ENCODE measurements at regions not wholly inside any gene's neighbourhood (a gene's known extent, or its start where the extent isn't known, plus 50 kb on each side); places are given as distances from the start of the nearest gene placed in this dataset.
A peak's percentile ranks its signal among the peaks of the same experiment; 100 is the strongest.
"Not testable (repeated sequence)": the region's sequence is repeated elsewhere in the genome, so short reads cannot be mapped to it uniquely, and the experiment has no call there.

DNA sequence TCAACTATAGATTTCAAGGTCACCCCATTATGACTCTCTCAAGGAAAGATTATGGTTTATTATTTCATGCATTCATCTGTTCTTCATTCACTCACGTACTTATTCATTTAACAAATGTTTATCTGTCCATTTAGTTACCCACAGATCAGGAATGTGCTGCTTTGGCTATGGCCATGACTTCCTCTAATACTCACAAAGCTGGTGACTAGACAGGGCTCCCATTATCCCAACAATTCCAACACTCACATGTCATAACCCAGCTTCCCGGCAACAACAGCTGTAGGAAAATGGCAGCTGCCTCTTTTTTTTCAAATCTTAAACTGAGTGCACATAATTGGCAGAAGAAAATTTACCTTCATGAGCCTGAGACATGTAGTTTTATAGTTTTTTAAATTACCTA, 190.8 kb upstream of the CCDC196 start:
- DNase-seq (ENCODE audit: insufficient read length, low spot score) (no peak), FAIRE-seq (peak; percentile 68)

- FAIRE-seq, result peak; percentile 74
- no peak for DNase-seq (ENCODE audit: insufficient read length, low spot score)
Observed at GRCh38 chr14:66300886-66301285, 185.3 kb upstream of the CCDC196 start.

- DNase-seq (ENCODE audit: insufficient read length, low spot score), result no peak
- peak; percentile 65 for FAIRE-seq
Observed at GRCh38 chr14:66306101-66306500, 180.1 kb upstream of the CCDC196 start.

DNA sequence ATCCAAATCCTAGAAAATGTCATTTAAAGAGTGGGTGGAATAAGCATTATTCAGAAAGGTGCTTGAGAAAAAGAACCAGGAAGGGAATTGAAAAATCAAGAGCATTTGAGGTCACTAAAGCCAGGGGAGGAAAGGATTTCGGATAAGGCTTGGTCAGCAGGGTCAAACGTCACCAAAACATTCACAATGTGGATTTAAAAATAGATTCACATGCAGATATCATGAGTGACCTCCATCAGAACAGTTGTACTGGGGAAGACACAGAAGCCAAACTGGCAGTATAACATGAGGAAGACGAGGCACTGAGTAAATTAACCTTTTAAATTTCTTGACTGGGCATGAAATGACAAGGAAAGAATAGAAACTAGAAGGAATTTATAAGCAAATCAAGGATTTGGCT, 175.1 kb upstream of the CCDC196 start:
- FAIRE-seq, result peak; percentile 55
- no peak for DNase-seq (ENCODE audit: insufficient read length, low spot score)

- FAIRE-seq (no peak), DNase-seq (ENCODE audit: insufficient read length, low spot score) (no peak)
Observed at GRCh38 chr14:66311990-66312389, 174.2 kb upstream of the CCDC196 start.

GRCh38 chr14:66312451-66312850, 173.7 kb upstream of the CCDC196 start:
- DNase-seq (ENCODE audit: insufficient read length, low spot score) (no peak), FAIRE-seq (no peak)

DNA sequence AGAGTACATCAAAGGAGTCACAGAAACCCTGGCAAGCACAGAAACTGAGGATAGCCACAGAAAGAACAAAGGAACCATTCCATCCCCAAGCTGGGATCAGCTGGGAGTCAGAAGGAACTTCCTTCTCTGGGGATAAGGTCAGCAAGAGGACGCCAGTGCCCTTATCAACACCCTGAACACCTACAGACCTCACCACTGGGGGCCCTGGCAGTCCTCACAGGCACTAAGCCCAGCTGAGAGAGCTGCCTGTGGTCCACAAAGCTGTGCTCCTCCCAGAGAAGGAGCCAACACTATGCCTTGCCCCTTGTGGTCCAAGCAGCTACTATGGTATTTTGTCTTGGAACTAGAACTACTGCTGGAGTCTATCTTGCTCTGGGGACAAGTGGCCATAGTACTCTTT, 171.1 kb upstream of the CCDC196 start:
- FAIRE-seq, result no peak
- no peak for DNase-seq (ENCODE audit: insufficient read length, low spot score)

DNA sequence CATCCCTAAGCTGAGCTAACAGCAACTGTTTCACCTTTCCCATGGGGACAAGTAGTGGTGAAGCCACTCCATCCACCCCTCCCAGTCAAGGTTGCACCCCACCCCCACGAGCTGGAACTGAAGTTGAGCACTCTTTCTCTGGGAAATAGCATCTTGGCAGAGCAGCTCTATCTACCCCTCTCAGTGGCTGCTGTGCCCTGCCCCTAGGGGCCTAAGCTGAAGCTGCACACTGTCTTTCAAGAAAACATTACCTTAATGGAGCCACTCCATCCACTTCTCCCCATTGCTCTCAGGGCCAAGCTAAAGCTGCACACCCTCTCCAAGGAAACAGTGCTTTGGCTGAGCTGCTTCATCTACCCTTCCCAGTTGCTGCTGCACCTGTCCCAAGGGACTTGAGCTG, 170.6 kb upstream of the CCDC196 start:
- DNase-seq (ENCODE audit: insufficient read length, low spot score), result no peak
- no peak for FAIRE-seq

GRCh38 chr14:66322564-66322963, 163.6 kb upstream of the CCDC196 start:
- FAIRE-seq (peak; percentile 75), DNase-seq (ENCODE audit: insufficient read length, low spot score) (no peak)

DNA sequence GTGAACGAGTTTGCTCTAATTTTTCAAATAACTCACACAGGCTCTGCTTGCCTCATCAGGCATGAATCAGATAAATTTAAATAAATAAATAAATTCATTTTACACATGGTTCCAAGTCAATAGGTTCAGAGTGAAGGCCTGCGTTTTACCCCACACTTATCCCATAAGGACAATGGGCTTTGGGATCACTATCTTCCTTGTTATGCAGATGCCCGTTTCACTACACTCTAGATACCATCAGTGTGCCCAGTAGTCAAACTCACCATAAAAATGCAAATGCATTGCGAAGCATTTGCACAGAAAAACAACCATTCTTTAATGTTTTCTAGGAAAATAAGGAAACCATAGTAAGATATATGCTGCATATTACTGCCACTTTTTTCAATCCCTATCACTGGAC, 155.9 kb upstream of the CCDC196 start:
- FAIRE-seq (peak; percentile 93), DNase-seq (ENCODE audit: insufficient read length, low spot score) (no peak)

DNA sequence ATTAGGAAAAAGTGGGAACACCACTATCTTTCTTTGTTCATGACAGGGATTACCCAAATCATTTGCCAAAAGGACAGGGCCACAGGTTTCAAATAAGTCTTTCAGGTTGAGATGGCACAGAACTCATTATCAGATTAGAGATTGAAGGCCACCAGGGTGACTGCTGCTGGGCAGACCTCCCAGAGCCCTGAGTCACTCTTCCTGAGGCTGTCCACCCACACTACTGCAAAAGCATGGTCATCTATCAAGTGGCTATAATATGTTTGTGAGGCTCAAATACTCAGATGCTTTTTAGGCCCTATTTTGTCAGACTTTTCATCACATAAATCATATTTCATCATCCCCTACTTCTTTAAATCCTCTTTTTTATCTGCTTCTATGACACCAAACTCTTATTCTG, 155.3 kb upstream of the CCDC196 start:
- DNase-seq (ENCODE audit: insufficient read length, low spot score), result peak; percentile 58
- FAIRE-seq, result no peak

- not testable (repeated sequence) for DNase-seq (ENCODE audit: insufficient read length, low spot score)
- FAIRE-seq, result peak; percentile 74
Observed at GRCh38 chr14:66333293-66333692, 152.9 kb upstream of the CCDC196 start.

- no peak for DNase-seq (ENCODE audit: insufficient read length, low spot score)
- no peak for FAIRE-seq
Observed at GRCh38 chr14:66341239-66341638, 144.9 kb upstream of the CCDC196 start.

DNA sequence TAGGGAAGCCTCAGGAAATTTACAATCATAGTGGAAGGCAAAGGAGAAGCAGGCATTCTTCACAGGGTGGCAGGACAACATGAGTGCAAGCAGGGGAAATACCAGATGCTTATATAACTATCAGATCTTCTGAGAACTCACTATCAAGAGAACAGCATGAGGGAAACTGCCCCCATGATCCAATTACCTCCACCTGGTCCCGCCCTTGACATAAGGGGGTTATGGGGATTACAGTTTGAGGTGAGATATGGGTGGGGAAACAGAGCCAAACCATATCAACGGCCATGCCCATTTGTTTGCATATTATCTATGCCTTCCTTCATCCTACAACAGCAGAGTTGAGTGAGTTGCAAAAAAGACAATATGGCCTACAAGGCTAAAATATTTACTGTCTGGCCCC, 140.2 kb upstream of the CCDC196 start:
- DNase-seq (ENCODE audit: insufficient read length, low spot score) (no peak), FAIRE-seq (peak; percentile 95)

- no peak for DNase-seq (ENCODE audit: insufficient read length, low spot score)
- FAIRE-seq, result peak; percentile 54
Observed at GRCh38 chr14:66351310-66351709, 134.9 kb upstream of the CCDC196 start.

GRCh38 chr14:66359500-66359899, 126.7 kb upstream of the CCDC196 start:
- DNase-seq (ENCODE audit: insufficient read length, low spot score) (peak; percentile 78), FAIRE-seq (no peak)

DNA sequence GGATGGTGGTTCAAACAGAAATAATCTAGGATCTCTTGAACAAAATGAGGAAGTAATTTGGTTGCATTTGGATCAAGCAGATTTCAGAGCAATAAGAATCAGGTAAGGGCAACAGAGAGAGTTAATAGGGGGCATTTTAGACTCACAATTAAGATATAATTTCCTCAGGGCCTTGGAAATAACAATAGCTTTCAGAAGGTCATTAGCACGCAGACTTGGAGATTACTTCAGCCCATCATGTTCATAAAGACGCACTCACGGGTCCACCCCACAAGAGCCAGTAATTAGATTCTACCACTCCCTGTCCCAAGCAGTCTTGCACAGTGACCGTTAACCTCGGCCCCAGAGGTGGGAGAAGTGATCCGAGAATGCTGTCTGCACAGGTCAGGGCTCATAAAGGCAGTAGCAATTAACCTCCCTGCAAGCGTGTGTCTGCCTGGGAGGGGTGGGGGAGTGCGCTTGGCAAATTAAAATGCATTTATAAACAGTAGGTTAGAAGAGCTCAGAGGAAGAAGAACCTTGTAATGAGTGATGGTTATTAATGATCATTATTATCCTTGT, 125.7 kb upstream of the CCDC196 start:
- FAIRE-seq (peak; percentile 96), DNase-seq (ENCODE audit: insufficient read length, low spot score) (no peak)

DNA sequence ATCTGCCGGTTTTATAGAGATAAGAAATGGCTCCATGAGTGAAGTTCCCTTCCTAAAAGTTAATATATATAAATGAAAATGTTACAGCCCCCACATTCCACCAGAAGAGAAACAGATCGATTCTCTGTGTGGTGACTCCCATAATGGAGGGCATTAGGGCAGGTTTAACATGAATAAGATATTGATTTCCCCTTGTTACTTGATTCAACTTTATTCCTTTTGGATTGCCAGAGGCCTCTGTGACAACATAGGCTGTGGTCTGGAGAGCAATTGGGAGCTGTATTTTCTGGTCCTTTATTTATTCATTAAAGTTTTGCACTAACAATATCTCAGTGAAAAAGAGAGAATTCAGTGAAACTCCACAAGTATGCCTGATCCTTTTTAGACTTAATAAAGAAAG, 125.2 kb upstream of the CCDC196 start:
- DNase-seq (ENCODE audit: insufficient read length, low spot score), result no peak
- FAIRE-seq, result peak; percentile 13

DNA sequence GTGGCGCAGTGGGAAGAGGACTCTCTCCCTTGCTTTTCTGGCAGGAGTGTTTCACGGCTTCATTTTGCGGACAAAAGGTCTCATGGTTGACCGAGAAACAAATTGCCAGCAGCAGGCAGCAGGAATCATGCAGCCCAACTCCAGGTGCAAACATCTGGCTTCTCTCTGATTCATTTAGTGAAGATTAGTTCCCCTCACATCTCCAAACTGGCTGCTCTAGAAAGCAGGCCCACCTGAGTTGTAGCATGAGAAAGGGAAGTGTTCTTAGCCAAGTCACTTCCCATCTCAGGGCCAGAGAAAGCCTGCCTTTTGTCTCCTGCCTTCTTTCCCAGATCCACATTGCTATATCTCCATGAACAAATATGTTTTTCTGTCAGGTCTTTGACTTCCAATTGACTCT, 120.8 kb upstream of the CCDC196 start:
- no peak for DNase-seq (ENCODE audit: insufficient read length, low spot score)

GRCh38 chr14:66369157-66369697, 116.9 kb upstream of the CCDC196 start:
- FAIRE-seq, result peak; percentile 42
- no peak for DNase-seq (ENCODE audit: insufficient read length, low spot score)

More for the DNA sequence above, 120.8 kb upstream of the CCDC196 start:
- FAIRE-seq, result no peak

DNA sequence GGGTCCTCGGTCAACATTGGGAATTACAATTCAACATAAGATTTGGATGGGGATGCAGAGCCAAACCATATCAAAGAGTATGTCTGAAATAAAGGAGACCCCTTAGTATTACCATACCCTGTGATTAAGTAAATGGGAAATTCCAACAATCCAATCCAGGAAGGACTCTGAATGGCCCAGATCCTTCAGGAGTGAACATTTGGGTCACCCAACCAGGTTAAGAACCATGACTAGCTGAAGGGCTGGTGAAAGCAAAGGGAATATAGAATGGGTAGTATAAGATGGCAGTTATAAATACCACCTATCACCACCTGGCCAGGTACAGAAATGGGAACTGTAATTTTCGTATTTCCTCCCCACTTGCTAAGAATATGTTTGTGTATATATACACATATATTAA, 114.4 kb upstream of the CCDC196 start:
- DNase-seq (ENCODE audit: insufficient read length, low spot score) (no peak), FAIRE-seq (peak; percentile 89)

DNA sequence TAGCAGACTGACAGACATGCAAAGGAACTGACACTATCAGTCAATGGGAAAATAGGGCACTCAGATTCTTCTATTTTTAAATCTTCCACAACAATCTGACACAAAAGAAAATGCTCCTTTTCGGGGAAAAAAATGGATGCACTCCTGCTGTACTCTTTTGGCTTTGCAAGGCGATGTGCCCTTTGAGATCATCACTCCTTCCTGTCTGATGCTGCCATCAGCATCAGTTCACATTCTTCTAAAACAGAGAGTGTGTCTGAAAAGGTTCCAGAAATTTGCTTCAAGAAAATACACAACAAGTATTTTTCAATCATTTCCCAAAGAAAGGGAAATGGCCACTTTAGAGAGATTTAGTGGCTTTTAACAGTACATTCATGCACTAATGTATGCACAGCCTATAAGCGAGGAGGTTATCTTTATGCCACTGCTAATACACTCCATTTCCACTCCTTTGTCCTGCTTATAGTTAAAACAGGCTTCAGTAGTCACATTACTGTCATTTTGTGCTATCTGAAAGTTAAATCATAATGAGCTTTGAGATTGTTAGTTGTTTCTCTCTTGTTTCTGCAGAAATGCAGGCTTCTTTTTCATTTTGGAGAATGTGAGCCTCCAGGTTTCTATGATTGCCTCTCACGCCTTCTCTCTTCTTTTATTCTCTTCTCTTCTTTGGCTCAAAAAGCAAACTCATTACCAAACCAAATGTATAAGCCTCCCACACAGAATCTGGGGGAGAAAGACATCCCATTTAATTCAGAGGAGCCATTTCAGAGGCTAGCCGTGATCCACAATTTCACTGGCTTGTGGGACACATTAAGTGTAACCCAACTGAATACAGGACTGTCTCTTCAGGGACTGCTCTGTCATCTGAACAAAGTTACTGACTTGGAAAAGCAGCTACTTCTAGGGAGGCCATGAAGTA, 110.9 kb upstream of the CCDC196 start:
- FAIRE-seq (peak; percentile 79), DNase-seq (ENCODE audit: insufficient read length, low spot score) (no peak)
